Stimulated activated CD8-positive, alpha-beta memory T cell treated with anti-CD3 and anti-CD28 coated beads, Interleukin-7, amount 100 ng/mL, for 24 hours (primary cell): ENCODE measurements at regions not wholly inside any gene's neighbourhood (a gene's known extent, or its start where the extent isn't known, plus 50 kb on each side); places are given as distances from the start of the nearest gene placed in this dataset.
"Not testable (repeated sequence)": the region's sequence is repeated elsewhere in the genome, so short reads cannot be mapped to it uniquely, and the experiment has no call there.

Source experiments
- DNase-seq: peaks from one replicate; pipeline ENCODE4 v3.0.0-alpha.2; 2020; ENCODE audit warnings: low read depth

GRCh38 chr2:14074691-14075090, 557.8 kb upstream of the LRATD1 start:
- no peak for DNase-seq

- no peak for DNase-seq
Observed at GRCh38 chr2:14079576-14079975, 552.9 kb upstream of the LRATD1 start.

- DNase-seq: no peak
Observed at GRCh38 chr2:14081521-14081920, 551.0 kb upstream of the LRATD1 start.

- no peak for DNase-seq
Observed at GRCh38 chr2:14082640-14083039, 549.9 kb upstream of the LRATD1 start.

GRCh38 chr2:14094592-14094991, 537.9 kb upstream of the LRATD1 start:
- DNase-seq: no peak

DNA sequence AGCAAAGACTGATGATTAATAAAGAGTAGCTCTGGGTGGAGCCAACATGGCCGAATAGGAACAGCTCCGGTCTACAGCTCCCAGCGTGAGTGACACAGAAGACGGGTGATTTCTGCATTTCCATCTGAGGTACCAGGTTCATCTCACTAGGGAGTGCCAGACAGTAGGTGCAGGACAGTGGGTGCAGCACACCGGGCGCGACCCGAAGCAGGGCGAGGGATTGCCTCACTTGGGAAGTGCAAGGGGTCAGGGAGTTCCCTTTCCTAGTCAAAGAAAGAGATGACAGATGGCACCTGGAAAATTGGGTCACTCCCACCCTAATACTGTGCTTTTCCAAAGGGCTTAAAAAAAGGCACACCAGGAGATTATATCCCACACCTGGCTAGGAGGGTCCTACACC, 533.4 kb upstream of the LRATD1 start:
- DNase-seq: not testable (repeated sequence)

DNA sequence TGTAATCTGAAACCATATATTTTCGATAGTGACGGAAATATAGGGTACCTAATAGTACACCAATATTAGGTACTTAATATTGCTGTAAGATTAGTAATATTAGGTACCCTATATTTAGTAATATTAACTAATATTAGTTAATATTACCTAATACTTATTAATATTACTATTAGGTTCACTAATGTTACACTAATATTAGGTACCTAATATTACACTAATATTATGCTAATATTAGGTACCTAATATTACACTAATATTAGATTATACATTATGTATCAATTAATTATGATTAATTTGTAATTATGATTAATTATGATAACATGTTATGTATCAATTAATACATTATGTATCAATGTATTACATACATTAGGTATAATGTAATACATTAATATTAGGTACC, 518.2 kb upstream of the LRATD1 start:
- DNase-seq: no peak

DNA sequence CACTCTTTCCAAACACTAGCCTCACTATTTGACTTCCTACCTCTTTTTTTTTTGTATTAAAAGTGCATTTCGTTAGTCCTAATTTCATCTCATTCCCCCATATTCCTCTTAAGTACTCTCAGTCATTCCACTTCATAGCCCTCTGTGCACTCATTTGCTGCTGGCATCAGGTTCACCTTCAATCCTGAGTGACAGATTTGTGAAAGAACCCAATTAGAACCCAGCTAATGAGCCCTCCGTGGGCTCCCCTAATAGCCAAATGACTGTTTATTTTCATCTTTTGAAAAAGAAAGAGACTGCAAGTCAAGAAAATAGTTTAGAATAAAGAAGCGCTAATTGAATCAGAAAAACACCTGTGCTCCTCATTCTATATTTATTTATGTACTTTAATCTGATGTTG, 512.1 kb upstream of the LRATD1 start:
- DNase-seq: no peak

DNA sequence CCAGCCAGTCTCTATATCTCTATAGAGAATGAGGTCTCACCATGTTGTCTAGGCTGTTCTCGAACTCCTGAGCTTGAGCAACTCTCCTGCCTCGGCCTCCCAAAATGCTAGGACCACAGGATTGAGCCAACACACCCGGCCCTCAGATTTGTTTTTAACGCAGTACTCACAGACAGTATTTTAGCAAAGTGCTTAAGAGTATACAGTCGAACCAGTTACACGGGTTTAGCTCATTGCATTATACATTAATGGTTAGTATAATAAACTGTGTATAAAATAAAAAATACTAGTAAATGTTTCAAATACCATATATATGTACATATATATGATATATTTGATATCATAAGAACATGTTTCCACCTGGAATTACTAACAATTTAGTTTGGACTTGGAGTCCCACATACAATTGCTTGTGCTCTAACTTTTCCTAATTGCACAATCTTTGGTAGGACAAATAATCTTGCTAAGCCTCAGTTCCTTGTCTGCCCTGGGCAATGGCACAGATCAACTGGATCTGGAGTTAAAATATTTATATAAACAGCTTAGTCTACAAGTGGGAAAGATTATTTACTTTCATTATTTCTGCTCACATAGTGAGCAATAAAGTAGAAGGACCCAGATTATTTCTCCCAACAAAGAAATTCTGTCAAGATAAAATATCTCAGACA, 508.9 kb upstream of the LRATD1 start:
- DNase-seq: no peak

DNA sequence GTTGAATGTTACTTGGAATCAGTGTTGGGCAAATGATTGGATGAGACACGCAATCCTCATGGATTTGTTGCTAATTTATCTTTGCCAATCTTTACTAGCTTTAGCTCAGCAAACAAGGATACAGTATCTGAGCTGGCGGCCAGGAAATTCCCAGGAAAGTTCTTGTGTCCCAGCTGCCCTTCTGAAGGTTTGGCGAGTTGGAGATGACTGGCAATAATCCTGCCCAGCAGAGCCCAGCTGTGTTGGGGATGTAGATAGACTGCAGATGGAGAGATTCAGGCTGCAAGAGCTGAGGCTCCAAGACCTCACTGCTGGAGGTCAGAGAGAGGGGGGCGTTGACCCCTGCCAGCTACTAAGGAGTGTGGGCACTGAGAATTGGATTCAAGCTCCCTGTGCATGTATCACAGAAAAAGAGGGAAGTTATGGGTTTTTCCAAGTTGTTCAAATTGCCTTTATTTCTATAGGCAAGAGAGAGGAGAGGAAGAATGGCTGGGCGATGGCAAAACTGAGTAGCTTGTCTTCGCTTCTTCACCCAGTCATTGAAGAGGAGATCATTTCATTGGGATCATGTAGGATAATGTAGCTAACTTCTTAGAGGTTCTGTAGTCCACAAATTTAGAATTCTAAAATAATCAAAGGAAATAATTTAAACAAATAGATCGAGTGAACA, 506.8 kb upstream of the LRATD1 start:
- no peak for DNase-seq

DNA sequence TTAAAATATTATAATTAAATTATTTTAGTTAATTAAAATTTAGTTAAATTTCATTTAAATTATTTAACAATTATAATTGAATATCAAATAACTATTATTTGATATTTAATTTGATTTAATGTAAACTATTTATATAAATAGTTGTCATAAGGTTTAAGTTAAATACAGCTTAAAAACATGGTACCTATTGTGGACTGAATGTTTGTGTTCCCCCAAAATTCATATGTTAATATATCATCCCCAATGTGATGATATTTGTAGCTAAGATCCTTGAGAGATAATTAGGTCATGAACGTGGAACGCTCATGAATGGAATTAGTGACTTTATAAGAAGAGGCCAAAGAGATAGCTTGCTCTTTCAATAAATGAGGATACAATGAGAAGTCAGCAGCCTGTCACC, 505.7 kb upstream of the LRATD1 start:
- no peak for DNase-seq

GRCh38 chr2:14127765-14128164, 504.8 kb upstream of the LRATD1 start:
- no peak for DNase-seq

DNA sequence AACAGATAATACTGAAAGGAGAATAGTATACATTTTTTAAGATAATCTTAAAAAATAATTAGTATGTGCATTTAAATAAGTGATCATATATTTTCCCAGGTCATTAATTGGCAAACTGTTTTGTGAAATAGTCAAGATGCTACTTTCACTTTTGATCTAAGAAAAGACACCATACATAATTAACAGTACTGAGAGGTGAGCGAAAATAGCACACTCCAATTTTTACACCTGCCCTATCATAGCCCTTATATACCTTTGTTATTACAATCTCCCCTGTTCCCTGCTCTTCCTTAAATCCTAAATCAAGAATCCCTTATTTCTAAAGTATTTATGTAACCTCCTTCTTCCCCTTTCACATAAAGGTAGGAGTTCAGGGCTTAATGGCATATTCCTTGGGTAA, 500.1 kb upstream of the LRATD1 start:
- no peak for DNase-seq

DNA sequence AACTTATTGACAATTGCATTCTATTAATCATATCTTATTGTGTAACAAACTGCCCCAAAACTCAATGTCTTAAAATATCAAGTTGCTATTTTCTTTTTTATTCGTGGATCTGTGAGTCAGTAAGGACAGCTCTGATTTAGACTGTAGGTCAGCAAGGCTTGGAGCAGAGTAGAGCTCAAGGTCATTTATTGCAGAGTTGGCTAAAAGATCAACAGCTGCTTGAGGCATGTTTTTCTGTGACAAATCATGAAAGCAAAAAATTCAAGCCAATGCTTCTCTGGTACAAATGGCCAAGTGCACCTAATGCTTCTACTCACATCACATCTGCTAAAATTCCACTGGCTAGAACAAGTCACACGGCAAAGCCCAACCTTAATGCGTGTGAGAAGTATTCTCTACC, 497.7 kb upstream of the LRATD1 start:
- no peak for DNase-seq

- DNase-seq: no peak
Observed at GRCh38 chr2:14136030-14136429, 496.5 kb upstream of the LRATD1 start.

DNA sequence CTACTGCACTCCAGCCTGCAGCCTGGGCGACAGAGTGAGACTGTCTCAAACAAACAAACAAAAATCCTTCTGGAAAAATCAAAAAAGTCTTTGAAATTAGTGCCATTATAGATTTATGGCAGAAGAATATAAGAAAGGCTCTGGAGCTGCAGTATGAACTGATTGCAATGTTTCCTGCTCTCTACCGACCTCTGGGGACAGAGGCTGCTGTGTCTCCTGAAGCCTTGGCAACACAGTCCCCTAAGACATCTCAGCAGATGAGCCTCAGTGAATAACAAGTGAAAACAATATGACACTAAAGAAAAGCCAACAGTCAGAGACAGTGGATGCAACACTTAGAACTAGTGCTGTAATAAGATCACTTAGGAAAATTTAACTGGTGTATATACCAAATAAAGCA, 494.9 kb upstream of the LRATD1 start:
- no peak for DNase-seq

GRCh38 chr2:14140009-14140550, 492.4 kb upstream of the LRATD1 start:
- DNase-seq: no peak

GRCh38 chr2:14143435-14143834, 489.1 kb upstream of the LRATD1 start:
- DNase-seq: no peak

GRCh38 chr2:14148216-14148615, 484.3 kb upstream of the LRATD1 start:
- no peak for DNase-seq

DNA sequence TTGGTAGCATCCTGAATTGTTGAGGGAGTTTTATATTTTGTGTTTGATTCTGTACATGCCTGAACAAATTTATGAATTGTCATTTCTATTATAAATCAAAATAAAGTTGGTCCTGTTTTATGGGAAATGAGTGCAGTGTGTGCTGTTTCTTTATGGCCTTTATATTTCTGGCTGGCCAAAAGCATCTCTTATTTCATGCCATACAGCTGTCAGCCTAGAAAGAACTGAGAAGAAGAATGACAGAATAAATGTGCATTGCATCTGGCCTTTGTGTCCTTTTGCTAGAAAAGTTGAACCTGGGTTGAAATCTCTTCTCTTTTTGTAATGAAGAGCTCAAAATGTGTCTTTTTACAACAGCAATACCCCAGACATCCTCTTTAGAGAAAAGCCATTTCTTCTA, 474.7 kb upstream of the LRATD1 start:
- no peak for DNase-seq

- no peak for DNase-seq
Observed at GRCh38 chr2:14180333-14180732, 452.2 kb upstream of the LRATD1 start.

DNA sequence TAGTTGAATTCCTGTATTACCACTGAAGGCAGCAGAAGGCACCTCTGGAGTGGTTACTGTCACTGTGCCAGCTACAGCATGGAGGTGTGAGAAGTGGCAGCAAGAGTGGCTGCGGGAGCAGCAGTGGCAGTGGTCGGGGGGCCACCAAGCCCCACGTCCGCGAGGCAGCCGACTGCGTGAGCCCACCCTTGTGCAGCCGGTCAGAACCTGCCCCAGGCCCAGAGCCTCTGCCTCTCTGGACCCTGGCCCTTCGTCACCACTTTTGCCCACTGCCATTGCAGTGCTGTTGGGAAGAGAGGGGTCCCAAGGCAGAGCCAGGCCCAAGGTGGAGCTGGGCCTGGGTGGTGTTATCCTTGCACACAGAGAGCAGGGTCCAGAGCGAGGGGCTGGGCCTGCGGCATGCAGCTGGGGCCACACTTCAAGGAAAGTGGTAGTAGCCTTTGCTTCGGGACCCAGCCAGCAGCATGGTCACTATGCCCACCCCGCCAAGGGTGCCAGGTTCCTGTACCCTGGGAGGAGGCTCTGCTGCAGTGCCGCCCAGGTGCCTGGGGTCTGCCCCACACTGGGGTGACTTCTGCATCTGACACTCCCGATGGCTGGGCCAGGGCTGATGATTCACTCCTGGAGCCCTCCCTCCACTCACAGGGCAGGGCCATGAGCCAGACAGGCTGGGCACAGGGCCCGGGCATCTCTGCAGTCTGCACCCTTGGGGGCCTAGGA, 450.1 kb upstream of the LRATD1 start:
- DNase-seq: no peak

- no peak for DNase-seq
Observed at GRCh38 chr2:14185906-14186305, 446.6 kb upstream of the LRATD1 start.
